ENCODE measurements at regions not wholly inside any gene's neighbourhood (a gene's known extent, or its start where the extent isn't known, plus 50 kb on each side); places are given as distances from the start of the nearest gene placed in this dataset.

DNA sequence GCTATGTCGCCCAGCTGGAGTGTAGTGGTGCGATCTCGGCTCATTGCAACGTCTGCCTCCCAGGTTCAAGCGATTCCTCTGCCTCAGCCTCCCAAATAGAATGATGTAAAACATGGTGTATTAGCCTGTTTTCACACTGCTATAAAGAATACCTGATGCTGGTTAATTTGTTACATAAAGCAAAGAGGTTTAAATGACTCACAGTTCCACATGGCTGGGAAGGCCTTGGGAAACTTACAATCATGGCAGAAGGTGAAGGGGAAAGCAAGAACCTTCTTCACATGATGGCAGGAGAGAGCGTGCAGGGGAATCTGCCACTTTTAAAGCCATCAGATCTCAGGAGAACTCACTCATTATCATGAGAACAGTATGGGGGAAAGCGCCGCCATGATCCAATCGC lies 1191.8 kb downstream of the ARAP2 start:
- TF ChIP-seq, protein P1, sequence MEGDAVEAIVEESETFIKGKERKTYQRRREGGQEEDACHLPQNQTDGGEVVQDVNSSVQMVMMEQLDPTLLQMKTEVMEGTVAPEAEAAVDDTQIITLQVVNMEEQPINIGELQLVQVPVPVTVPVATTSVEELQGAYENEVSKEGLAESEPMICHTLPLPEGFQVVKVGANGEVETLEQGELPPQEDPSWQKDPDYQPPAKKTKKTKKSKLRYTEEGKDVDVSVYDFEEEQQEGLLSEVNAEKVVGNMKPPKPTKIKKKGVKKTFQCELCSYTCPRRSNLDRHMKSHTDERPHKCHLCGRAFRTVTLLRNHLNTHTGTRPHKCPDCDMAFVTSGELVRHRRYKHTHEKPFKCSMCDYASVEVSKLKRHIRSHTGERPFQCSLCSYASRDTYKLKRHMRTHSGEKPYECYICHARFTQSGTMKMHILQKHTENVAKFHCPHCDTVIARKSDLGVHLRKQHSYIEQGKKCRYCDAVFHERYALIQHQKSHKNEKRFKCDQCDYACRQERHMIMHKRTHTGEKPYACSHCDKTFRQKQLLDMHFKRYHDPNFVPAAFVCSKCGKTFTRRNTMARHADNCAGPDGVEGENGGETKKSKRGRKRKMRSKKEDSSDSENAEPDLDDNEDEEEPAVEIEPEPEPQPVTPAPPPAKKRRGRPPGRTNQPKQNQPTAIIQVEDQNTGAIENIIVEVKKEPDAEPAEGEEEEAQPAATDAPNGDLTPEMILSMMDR (IDR thresholded peaks at IDR 0.05): no peak
- TF ChIP-seq ZFX (IDR thresholded peaks at IDR 0.05; ENCODE audit: borderline replicate concordance): no peak

Data from 22Rv1 (cell line).